KG1 (cell line): ENCODE measurements at regions not wholly inside any gene's neighbourhood (a gene's known extent, or its start where the extent isn't known, plus 50 kb on each side); places are given as distances from the start of the nearest gene placed in this dataset.
"Not testable (repeated sequence)": the region's sequence is repeated elsewhere in the genome, so short reads cannot be mapped to it uniquely, and the experiment has no call there.

Experiments
- DNase-seq: peaks from one replicate; lab custom pipeline; 2025; lab: John Stamatoyannopoulos, UW

DNA sequence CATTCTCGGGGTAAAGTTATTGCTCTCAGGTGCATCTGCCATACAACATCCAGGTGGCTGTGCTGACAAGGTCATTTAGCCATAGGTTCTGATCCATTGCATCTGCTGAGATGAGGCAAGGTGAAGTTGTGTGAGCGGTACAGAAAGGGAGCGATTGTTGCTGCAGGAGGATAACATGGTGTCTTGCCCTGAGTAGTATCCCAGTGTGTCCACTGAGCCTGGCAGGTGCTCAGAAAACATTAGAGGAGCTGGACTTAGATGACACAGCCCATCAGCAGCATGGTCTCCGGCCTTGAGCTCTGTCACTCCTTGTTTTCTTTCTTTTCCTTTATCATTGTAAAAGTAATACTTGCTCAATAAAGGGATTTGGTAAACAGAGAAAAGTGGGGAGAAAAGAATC is 161.1 kb upstream of the ATP10A start:
- DNase-seq, result no peak

DNA sequence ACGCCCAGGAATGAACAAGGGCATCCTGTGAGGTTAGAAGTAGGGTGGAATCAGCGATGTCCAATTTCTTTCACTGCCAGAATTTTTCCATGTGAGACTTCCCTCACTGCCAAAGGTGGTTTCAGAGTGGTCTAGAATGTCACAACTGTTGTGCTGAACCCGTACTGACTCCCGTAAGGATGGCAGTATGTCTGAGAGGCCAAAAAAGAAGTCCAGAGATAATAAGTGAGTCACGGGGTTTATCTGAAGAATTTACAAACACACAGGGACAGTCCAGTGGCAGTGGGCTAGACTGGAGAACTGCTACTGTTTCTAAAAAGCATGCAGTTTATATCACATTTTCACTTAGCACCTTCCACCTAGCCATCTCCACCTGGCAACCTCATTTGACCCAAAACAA is 160.6 kb upstream of the ATP10A start:
- no peak for DNase-seq

DNA sequence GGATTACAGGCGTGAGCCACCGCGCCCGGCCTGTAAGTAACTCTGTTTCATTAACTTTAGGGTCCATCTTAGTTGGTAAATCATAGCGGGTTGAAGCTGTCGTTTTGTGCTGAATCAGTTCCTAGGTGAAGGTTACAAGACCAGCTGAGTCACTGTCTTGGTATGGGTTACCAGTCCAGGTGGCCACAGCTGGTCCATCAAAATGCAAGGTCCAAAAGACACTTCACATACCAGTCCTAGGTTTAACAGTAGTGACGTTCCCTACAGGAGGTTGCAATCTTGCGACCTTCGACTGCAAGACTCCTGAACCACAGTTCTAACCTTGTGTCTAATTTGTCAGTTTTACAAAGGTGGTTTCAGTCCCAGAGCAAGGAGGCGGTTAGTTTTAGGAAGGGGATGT is 160.1 kb upstream of the ATP10A start:
- no peak for DNase-seq

DNA sequence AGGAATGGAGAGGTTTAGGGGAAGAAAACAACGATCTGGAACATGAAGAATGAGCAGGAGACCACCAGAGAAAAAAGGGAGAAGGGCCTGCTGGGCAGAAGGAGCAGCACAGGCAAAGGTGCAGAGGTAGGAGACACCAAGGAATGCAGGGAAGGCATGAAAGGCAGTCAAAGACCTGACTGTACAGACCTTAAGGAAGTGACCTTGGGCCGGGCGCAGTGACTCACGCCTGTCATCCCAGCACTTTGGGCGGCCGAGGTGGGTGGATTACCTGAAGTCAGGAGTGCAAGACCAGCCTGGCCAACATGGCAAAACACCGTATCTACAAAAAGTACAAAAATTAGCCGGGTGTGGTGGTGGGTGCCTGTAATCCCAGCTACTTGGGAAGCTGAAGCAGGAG is 157.7 kb upstream of the ATP10A start:
- DNase-seq, result no peak

DNA sequence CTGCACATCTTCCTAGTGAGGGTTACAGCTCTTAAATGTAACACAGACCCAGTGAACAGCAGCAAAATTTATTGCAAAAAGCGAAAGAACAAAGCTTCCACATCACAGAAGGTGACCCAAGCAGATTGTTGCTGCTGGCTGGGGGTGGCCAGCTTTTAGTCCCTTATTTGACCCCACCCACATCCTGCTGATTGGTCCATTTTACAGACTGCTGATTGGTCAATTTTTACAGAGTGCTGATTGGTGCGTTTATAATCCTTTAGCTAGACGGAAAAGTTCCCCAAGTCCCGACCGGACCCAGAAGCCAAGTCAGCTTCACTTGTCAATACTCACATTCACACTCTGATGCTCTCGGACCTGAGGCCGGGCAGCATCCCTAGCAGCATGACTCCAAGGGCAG is 154.5 kb upstream of the ATP10A start:
- no peak for DNase-seq

DNA sequence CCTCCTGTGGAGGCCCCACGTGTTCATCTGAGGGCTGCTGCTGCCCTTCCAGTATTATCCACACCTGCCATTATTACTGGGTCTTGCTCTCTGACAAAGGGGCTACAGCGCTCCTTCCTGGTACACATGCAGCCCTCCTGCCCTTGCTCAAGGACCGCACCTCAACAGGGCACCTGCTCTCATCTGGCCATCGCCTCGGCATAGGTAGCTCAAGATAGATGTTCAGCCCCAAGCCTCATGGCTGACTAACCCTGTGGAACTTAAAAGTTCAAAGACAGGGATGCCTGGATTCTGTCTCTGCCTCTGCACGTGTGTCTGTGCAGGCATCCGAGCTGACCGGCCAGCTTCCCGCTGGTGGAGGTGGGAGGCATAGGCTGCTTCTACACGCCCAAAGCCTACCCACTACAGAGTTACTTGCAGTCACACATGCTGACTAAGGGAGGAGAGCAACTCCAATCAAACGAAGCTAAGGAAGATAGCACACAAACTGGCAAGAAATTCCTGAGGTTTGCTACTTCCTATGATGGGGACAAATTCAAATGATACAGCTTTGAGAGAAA is 152.5 kb upstream of the ATP10A start:
- DNase-seq, result no peak

DNA sequence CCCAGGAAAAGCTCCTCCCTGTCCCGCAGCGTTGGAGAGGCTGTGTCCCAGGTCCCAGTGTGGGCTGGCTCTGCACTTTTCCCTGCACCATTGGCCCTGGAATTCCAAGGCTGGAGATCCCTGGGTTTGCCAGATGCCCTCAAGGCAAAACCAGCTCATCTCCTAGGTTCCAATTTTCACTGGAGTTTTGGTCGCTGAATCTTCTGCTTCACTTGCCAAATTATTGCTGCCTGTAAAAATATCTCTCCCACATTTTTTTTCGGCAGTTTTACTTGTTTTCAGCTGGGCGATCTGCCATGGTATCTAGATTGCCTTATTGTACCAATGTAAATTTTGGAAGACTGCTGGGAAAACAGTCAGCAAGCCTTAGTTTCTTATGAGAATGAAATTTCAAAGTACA is 150.9 kb upstream of the ATP10A start:
- no peak for DNase-seq

DNA sequence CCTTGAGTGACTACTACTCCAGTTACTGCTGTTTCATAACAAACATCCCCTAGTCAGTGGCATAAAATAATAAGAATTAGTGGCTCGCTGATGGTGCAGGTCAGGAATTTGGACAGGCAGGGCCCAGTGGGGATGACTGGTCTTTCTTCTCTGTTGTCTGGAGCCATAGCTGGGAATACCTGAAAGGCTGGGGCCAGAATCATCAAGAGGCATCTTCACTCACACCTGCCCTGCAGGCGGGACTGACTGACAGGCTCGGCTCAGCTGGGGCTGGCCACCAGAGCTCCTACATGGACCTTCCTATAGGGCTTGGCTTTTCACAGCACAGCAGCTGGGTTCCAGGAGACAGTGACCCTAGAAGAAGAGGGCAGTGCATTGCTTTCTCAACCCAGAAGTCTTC is 148.8 kb upstream of the ATP10A start:
- DNase-seq, result no peak

DNA sequence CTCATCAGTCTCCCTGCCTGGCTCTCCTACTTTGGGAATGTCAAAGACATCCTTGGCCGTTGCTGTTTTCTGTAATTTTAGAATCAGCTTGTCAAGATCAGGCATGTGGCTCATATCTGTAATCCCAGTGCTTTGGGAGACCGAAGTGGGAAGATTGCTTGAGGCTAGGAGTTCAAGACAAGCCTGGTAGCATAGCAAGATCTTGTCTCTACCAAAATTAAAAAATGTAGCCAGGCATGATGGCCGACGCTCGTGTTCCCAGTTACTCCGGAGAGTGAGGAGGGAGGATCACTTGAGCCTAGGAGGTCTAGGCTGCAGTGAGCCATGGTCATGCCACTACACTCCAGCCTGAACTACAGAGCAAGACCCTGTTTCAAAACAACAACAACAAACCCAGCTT is 144.0 kb upstream of the ATP10A start:
- no peak for DNase-seq

DNA sequence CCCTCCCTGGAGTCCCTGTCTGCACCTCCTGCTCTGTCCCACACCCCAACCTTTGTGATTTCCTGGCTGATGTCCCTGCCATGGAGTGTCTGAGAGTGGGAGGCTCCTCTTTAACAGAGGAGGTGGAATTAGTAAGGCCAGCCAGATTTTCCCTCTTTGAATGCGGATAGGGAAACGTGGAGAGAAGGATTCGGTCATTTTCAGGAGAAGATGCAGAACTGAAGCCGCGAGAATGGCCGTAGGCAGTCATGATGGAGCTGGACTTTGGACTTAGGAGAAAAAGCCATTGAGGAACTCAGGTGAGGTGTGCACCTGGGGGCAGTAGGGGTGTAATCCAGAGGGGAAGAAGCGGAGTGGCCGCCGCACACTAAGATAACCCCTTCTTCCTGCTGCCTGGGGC is 138.1 kb upstream of the ATP10A start:
- DNase-seq, result no peak

DNA sequence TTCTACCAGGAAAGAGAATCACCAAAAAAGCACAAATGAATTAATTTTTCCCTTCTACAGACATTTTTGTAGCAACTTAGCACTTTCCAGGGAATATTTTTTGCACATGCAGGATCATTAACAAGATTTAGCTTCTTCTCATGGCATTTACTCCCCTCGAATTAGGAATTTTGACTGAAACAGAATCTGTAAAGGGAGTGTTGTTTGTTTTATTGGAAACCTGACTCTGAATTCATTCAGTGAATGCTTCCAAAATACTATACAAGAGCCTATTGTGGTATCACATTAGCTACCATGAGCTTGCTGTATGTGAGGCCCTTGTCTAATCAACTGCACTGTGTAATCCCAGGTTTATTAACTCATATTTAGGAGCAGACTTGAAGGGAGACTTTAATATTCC is 130.4 kb upstream of the ATP10A start:
- no peak for DNase-seq

DNA sequence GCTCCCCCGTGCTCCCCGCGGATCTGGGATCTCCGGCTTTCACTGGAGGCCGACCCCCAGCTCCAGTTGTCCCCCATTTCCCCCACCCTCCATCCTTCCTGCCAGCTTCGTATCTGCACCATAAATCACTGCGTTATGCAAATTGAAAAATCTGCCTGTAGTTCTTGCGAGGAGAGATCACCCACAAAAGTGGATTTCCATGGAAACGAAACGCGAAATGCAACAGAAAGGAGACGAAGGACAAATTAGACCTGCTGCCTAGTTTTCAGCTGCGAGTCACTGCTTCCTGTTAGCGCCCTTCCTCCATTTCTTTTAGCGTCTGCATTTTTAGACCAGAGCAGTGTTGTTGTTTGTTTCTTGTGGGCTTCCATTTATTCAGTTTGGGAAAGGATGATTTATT is 127.1 kb upstream of the ATP10A start:
- DNase-seq, result no peak

DNA sequence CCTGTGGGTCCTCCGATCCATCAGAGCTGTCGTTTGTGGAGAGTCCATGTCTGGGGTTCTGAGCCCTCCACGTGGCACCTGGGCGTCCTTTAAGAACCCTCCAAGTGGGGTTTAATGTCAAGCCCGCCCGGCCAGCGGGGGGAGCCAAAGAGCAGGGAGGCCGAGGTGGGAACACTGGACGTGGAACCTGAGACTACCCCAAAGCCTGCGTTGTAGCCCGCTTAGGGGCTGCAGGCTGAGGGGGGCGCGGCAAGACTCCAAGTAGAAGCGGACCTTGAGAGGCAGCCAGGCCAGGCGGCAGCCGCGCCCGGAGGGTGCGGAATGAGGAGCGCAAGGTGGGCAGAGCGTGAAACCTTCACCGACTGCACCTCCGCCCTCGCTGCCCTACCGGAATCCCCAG is 126.2 kb upstream of the ATP10A start:
- DNase-seq, result no peak

DNA sequence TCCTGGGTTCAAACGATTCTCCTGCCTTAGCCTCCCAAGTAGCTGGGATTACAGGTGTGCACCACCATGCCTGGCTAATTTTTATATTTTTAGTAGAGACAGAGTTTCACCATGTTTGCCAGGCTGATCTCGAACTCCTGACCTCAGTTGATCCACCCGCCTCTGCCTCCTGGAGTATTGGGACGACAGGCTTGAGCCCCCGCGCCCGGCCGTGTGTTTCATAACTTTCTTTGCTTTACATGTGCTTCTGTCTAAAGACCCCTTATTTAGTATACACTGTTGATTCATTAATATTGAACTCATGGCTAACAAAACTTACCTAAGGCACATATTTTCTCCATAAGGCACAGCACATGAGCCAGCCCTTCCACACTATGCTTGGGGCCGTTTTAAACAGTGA is 125.6 kb upstream of the ATP10A start:
- not testable (repeated sequence) for DNase-seq

DNA sequence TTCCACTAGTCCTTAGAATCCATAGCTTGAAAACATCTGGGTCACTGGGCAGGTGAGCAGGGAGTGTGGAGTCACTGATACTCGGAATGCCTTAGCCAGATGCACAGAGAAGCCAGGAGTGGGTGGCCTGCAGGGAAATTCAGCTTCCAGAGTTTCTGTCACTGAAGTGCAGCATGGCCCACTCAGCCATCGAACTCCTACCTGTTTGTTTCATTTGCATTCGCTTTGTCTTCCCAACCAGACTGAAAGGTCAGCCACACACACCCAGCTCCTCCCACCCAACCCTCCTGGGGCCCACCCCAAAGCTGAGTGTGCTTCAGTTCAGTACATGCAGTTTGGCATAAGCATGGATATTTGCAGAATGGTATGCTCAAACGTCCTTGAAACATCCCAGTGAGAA is 124.5 kb upstream of the ATP10A start:
- no peak for DNase-seq

DNA sequence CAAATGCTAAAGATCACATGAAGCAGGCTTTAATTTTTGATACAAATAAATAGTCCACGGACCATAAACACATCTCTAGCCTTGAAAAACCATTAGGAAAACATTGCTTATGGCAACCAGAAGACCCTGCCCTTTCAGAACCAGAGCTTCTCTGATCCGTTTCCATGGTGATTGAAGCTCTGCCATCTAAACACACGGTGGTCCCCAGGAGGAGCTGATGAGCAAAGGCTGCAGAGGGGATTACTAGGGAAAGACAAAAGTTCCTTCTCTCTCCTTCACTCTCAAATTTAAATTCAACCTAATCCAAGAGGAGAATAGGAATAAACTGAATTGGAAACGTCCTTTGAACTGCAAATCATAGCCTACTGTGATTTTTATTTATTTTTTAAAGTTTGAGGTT is 122.0 kb upstream of the ATP10A start:
- no peak for DNase-seq

DNA sequence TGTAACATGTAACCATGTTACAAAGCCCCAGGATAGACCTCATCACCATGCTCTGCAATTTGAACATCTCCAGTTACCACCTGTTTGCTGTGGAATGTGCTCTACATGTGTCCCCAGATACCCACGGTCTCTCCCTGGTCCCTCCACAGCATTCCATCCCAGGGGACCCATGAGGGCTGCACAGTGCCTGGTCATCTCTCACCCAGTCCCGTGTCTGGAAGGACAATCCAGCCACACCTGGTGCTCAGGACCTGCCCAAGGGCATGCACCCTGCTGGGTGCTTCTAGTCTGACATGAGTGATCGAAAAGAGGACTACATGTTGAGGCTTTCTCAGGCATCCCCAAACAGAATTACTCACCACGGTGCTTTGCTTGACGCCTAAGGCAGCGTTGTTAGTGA is 119.6 kb upstream of the ATP10A start:
- no peak for DNase-seq

DNA sequence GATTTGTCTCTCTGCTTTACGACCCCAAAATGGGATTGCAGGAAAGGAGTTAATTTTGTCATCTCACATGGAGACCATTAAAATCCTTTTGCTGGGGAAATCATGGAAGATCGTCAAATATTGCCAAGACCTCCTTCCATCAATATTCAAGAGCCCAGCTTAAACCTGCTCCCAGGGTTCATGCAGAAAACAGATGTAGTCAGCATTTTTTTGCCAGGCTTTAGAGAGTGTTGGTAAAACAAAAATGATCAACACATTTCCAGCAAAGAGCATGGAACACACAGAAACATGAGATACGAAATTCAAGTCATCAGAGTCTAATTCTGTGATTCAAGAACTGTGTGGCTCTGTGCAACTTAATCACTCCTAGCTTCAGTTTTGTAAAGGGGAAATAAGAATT is 118.0 kb upstream of the ATP10A start:
- no peak for DNase-seq

DNA sequence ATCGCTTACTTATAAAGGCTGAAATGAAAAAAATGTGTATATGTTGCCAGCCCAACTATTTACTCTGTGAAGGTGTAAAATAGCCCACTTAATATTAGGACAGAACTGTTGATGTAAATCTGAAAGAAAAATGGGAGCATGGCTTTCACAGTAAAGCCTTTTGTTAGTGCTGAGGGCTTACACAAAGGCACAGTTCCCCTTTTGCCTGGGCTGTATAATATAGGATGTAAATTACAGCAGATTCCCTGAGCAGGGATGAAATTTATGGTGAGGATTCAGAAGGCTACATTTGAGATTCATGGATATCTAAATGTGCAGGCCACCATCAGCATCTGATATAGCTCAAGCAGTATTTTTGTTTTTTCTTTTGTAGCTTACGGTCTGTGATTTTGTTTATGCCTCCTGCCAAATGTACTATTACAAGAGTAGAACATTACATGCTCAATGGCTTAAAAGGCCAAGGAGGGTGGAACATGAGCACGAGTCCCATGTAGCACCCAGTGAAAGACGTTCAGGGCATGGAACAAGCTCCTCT is 109.1 kb upstream of the ATP10A start:
- no peak for DNase-seq

DNA sequence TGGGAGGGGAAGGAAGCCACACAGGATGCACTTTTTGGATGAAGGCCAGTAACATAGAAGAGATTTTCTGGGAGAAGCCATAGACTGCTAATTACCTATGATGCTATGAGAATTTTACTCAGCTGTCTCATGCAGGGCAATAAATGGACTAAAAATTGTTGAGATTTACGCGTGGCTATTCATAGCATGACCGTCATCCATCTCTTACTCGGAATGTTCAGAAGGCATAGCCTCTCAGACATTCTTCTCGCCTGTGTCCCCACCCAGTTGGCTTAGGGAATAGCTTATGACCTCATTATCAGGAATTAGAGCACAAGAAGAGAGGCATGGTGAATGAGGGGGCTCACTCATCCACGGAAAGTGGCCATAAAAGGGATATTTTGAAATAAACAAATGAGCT is 107.9 kb upstream of the ATP10A start:
- no peak for DNase-seq

DNA sequence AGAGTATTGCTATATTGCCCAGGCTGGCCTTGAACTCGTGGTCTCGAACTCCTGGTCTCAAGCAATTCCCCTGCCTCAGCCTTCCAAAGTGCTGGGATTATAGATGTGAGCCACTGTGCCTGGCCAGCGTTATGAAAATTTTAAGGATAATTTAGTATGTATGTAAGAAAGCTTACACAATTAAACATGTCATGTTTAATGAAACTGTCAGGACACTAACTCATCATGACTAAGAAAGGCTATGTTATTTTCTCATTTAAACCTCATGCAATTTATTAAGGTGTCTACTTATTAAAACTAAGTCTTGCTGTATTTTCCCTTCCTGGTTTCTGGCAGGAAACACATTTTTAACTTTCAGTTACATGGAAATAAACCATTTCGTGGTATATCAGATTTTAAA is 106.8 kb upstream of the ATP10A start:
- no peak for DNase-seq

DNA sequence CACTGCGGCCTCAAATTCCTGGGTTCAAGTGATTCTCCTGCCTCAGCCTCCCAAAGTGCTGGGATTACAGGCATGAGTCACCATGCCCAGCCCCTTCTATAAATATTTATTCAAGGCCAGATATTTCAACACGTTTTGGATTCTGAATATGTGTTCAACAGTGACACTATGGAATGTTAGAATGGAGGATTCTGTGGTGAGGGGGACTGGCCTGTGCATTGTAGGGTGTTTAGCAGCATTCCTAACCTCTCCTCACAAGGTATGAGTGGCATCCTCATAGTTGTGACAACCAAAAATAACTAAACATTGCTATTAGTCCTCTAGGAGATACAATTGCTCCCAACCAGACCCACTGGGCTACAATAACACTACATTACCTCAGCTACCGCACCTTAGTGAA is 104.0 kb upstream of the ATP10A start:
- DNase-seq, result no peak

DNA sequence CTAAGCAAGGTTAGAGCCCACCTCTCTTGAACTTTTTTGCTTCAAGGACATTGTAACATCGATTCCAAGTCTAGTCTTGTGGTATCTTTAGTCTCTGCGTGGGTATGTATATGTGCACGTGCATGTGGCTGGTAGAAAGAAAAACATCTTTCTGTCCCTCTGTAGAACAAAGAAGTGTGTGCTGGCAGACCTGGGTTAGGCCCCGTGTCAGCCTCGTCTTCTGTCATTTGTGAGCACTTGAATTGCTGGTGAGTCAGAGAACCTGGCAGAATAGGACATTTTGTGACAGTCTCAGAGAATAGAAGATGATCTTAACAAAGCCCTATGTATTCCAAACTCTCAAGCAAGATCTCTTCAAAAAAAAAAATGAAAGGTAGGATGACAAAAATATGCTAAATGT is 102.2 kb upstream of the ATP10A start:
- no peak for DNase-seq

DNA sequence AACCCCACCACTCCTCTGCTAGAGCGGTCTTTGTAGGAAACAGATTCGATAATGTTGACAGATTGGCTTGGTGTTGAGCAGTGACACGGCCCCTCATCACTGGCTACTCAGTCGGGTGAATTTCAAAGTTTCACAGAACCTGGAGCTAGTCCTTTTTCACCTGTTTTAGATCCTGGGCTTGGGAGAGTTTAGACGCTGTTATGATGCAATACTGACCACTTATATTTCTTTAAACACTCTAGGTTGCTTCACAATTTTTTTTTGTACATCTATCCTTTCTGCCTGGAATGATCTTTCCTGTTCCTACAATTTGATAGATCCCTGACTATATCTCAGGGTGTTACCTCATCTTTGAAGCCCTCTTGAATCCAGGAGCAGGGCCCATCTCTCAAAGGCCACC is 97.1 kb upstream of the ATP10A start:
- DNase-seq, result no peak

DNA sequence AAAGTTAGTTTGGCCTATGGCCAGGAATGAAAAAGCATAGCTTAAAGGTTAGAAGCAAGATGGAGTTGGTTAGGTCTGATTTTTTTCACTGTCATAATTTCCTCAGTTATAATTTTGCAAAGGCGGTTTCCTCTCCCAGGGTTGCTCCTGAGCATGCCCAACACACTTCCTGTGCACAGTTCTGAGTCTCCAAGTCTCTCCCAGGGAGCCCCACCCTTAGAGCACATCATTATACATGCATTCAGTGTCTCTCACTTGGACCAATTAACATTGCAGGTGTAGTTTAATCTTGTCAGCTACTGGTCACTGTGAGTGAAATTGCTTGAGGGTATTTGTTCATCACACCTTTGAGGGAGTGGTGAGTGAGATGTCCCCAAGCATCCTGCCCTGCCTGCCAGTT is 96.0 kb upstream of the ATP10A start:
- DNase-seq, result no peak
